Astrocyte (in vitro differentiated cells and primary cell): ENCODE measurements at regions not wholly inside any gene's neighbourhood (a gene's known extent, or its start where the extent isn't known, plus 50 kb on each side); places are given as distances from the start of the nearest gene placed in this dataset.
A peak's percentile ranks its signal among the peaks of the same experiment; 100 is the strongest.

Source experiments
- DNase-seq: peaks from one replicate; pipeline ENCODE4 v3.0.0-alpha.2; 2010; ENCODE audit warnings: low read depth
- FAIRE-seq: peaks from 2 replicates; lab custom pipeline; 2011; peaks lifted over from hg19 to GRCh38; lab: Jason Lieb, UNC
- H2AFZ ChIP-seq: 2 replicates; pipeline ENCODE4 v1.6.0; 2012; ENCODE audit warnings: low read depth, low read length, inconsistent platforms
- H3K27ac ChIP-seq: 2 replicates; pipeline ENCODE4 v1.5.1; 2011; ENCODE audit warnings: low read depth, low read length, inconsistent platforms
- H3K27me3 ChIP-seq: 2 replicates; pipeline ENCODE4 v1.6.0; 2011; ENCODE audit warnings: low read length, inconsistent platforms; ENCODE audit not compliant: insufficient read depth
- H3K36me3 ChIP-seq: 2 replicates; pipeline ENCODE4 v1.5.1; 2011; ENCODE audit warnings: low read length, inconsistent platforms; ENCODE audit not compliant: insufficient read depth
- H3K4me1 ChIP-seq: 2 replicates; pipeline ENCODE4 v1.5.1; 2011; ENCODE audit warnings: low read length, inconsistent platforms; ENCODE audit not compliant: insufficient read depth
- H3K4me2 ChIP-seq: 2 replicates; pipeline ENCODE4 v1.6.0; 2012; ENCODE audit warnings: low read length, inconsistent platforms
- H3K4me3 ChIP-seq: 2 replicates; pipeline ENCODE4 v1.5.1; 2011; ENCODE audit warnings: low read depth, mild to moderate bottlenecking, low read length, inconsistent platforms; ENCODE audit not compliant: insufficient read depth
- H3K79me2 ChIP-seq: 2 replicates; pipeline ENCODE4 v1.6.0; 2012; ENCODE audit warnings: mild to moderate bottlenecking, low read length, inconsistent platforms; ENCODE audit not compliant: insufficient read depth
- H3K9ac ChIP-seq: 2 replicates; pipeline ENCODE4 v1.6.0; 2012; ENCODE audit warnings: mild to moderate bottlenecking, low read length, inconsistent platforms
- H3K9me3 ChIP-seq: 2 replicates; pipeline ENCODE4 v1.5.1; 2012; ENCODE audit warnings: low read depth, mild to moderate bottlenecking, low read length, inconsistent platforms; ENCODE audit not compliant: insufficient read depth
- H4K20me1 ChIP-seq: 2 replicates; pipeline ENCODE4 v1.6.0; 2012; ENCODE audit warnings: low read length, inconsistent platforms; ENCODE audit not compliant: insufficient read depth
- H3K27ac Mint-ChIP-seq: one replicate; pipeline ENCODE4 v1.8.0; 2021; ENCODE audit warnings: mild to moderate bottlenecking, mixed read lengths; ENCODE audit not compliant: unreplicated experiment
- H3K27me3 Mint-ChIP-seq: one replicate; pipeline ENCODE4 v1.8.0; 2021; ENCODE audit warnings: low read depth, mixed read lengths; ENCODE audit not compliant: unreplicated experiment
- H3K36me3 Mint-ChIP-seq: one replicate; pipeline ENCODE4 v1.8.0; 2021; ENCODE audit warnings: low read depth, mixed read lengths; ENCODE audit not compliant: unreplicated experiment
- H3K4me1 Mint-ChIP-seq: one replicate; pipeline ENCODE4 v1.8.0; 2021; ENCODE audit warnings: low read depth, mixed read lengths; ENCODE audit not compliant: unreplicated experiment
- H3K4me3 Mint-ChIP-seq: one replicate; pipeline ENCODE4 v1.8.0; 2021; ENCODE audit warnings: mild to moderate bottlenecking, moderate library complexity, mixed read lengths; ENCODE audit not compliant: unreplicated experiment
- H3K9me3 Mint-ChIP-seq: one replicate; pipeline ENCODE4 v1.8.0; 2021; ENCODE audit warnings: mild to moderate bottlenecking, mixed read lengths; ENCODE audit not compliant: unreplicated experiment
- CTCF ChIP-seq: IDR thresholded peaks from 2 replicates; pipeline ENCODE4 v1.5.1; 2011; ENCODE audit warnings: low read depth, mild to moderate bottlenecking, inconsistent platforms, low read length, moderate library complexity; ENCODE audit not compliant: insufficient read depth
- EZH2 ChIP-seq: IDR thresholded peaks from 2 replicates; pipeline ENCODE4 v1.6.1; 2012; ENCODE audit warnings: mild to moderate bottlenecking, low read length, inconsistent platforms; ENCODE audit not compliant: insufficient read depth

DNA sequence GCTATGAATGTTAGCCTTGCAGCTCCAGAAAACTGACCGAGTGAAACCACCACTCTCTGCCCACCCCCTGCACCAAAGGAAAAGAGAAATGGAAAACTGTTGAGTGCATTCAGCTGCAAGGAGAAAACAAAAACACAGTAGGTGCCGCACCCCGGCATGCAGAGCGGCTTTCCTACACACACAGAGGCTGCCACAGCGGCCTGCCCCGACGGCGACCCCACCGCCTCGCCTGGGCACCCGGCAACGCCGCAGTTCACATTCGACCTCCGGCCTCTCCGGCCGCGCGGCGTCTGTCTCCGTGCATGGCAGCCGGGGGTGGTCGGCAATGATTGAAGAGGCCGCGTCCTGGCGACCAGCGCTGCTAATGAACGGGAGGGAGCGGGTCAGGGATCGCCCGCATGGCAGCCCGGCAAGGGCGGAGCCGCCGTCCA lies 417.1 kb upstream of the SALL3 start:
- Histone ChIP-seq H3K27ac (no peak overlapping the region), H3K36me3 (no peaks in the 10 kb centered on the region), H3K79me2 (no peaks in the 10 kb centered on the region), H3K4me2 (peak overlapping the region; percentile 65), H2AFZ (no peak overlapping the region), H3K4me3 (no peak overlapping the region), H3K4me1 (peaks cover 5% of the 10 kb centered on the region), H4K20me1 (no peaks in the 10 kb centered on the region), H3K9me3 (peaks cover 5% of the 10 kb centered on the region), H3K27me3 (no peaks in the 10 kb centered on the region), H3K9ac (no peak overlapping the region)
- Mint-ChIP-seq H3K36me3 (no peaks in the 10 kb centered on the region), H3K4me3 (no peak overlapping the region), H3K27me3 (no peaks in the 10 kb centered on the region), H3K9me3 (peaks cover 27% of the 10 kb centered on the region), H3K4me1 (no peaks in the 10 kb centered on the region), H3K27ac (no peak overlapping the region)
- TF ChIP-seq CTCF (no peak), EZH2 (no peak)
- DNase-seq, result no peak
- no peak for FAIRE-seq

DNA sequence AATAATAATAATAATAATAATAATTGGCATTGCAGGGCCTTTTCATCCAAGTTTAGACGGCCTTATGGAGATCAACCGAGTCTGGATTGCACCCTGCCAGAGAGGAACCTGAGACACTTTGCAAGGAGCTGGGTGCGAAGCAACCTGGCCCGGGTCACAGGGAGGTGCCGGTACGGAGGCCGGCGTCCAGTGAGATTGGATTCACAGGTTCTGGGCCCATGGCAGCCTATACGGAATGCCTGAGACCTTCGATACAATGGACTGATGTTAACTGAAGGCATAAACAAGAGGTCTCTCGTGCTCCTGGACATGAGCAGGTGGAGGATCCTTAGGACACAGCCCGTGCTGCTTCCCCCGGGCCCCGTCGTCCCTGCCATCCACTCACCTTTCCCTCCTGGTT lies 416.5 kb upstream of the SALL3 start:
- H3K4me3 ChIP-seq, result no peak overlapping the region
- DNase-seq (no peak), FAIRE-seq (no peak)
- no peaks in the 10 kb centered on the region for H3K4me1 Mint-ChIP-seq
- H3K4me2 ChIP-seq, result no peak overlapping the region
- H3K27ac Mint-ChIP-seq, result no peak overlapping the region
- no peak overlapping the region for H3K27ac ChIP-seq
- H3K9me3 ChIP-seq, result peaks cover 5% of the 10 kb centered on the region
- no peaks in the 10 kb centered on the region for H3K27me3 Mint-ChIP-seq
- TF ChIP-seq EZH2 (no peak), CTCF (no peak)
- no peak overlapping the region for H3K9ac ChIP-seq
- H3K9me3 Mint-ChIP-seq, result peaks cover 27% of the 10 kb centered on the region
- no peaks in the 10 kb centered on the region for H3K79me2 ChIP-seq
- H3K27me3 ChIP-seq, result no peaks in the 10 kb centered on the region
- no peak overlapping the region for H2AFZ ChIP-seq
- H3K4me1 ChIP-seq, result peaks cover 5% of the 10 kb centered on the region
- no peaks in the 10 kb centered on the region for H3K36me3 Mint-ChIP-seq
- H3K4me3 Mint-ChIP-seq, result no peak overlapping the region
- H3K36me3 ChIP-seq, result no peaks in the 10 kb centered on the region
- no peaks in the 10 kb centered on the region for H4K20me1 ChIP-seq

GRCh38 chr18:78564030-78564429 lies 415.6 kb upstream of the SALL3 start:
- H3K4me1 Mint-ChIP-seq, result no peaks in the 10 kb centered on the region
- Histone ChIP-seq H3K9me3 (peaks cover 5% of the 10 kb centered on the region), H3K9ac (no peak overlapping the region), H3K4me3 (no peak overlapping the region), H3K4me1 (peaks cover 5% of the 10 kb centered on the region), H3K36me3 (no peaks in the 10 kb centered on the region), H4K20me1 (no peaks in the 10 kb centered on the region), H3K27me3 (no peaks in the 10 kb centered on the region), H3K79me2 (no peaks in the 10 kb centered on the region), H3K4me2 (no peak overlapping the region), H3K27ac (no peak overlapping the region), H2AFZ (no peak overlapping the region)
- DNase-seq (no peak), FAIRE-seq (no peak)
- no peak overlapping the region for H3K27ac Mint-ChIP-seq
- peaks cover 27% of the 10 kb centered on the region for H3K9me3 Mint-ChIP-seq
- no peaks in the 10 kb centered on the region for H3K27me3 Mint-ChIP-seq
- no peaks in the 10 kb centered on the region for H3K36me3 Mint-ChIP-seq
- TF ChIP-seq CTCF, result no peak
- no peak for TF ChIP-seq EZH2
- no peak overlapping the region for H3K4me3 Mint-ChIP-seq
